GM18858 (cell line): ENCODE measurements at regions not wholly inside any gene's neighbourhood (a gene's known extent, or its start where the extent isn't known, plus 50 kb on each side); places are given as distances from the start of the nearest gene placed in this dataset.
"Not testable (repeated sequence)": the region's sequence is repeated elsewhere in the genome, so short reads cannot be mapped to it uniquely, and the experiment has no call there.

Experiments
- ATAC-seq: cut with Tn5 transposase; IDR thresholded peaks from one replicate; pipeline ENCODE4 v1.9.1; 2021; ENCODE audit not compliant: unreplicated experiment

DNA sequence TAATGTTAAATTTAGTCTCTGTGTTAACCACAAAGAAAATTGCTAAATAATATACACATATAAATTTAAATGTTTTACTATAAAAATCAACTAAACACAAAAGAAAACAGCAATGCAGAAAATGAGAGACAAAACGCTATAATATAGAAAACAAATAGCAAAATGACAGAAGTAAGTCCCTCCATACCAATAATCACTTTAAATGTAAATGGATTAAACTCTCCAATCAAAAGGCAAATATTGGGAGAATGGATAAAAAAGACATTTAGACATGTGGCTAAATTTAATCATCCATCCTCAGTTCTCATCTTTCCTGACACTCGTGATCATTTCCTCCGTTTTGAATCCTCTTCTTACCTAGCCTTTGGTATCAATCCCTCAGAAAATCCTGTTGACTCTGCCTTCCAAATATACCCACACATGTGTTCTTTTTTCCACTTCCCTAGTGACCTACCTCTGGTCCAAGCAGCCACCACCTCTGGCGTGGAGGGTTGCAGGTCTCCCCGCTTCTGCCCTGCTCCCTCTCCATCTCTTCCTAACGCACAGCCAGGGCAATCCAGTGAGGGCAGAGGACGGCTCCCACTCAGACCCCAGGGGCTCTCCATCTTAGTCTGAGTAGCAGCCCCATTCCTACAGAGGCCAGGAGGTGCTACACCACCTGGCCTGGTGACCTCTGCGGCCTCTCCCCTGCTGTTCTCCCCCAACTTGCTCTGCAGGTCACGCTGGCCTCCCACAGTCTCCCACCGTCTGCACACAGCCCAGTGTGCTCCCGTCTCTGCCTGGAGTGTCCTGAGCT, 149.2 kb downstream of the RNASET2 start:
- no peak for ATAC-seq

GRCh38 chr6:166806217-166806838, 150.0 kb downstream of the RNASET2 start:
- ATAC-seq: no peak

DNA sequence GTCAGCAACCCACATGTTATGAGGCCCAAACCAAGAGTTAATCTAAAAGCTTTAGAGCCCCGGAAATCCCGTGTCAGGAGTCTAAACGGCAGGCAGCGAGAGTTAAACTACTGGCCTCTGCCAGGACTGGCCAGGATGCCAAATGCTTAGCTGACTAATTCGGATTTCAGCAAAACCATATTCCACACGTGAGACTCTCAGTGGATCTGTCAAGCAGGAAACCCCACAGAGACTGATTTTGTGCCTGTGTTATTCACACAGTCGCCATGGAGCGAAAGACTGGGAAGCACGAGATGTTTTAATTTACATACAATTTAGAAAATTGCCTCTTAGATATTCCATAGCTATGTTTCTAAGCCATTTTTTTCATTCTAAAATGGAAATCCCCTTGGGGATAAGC, 152.9 kb downstream of the RNASET2 start:
- ATAC-seq: no peak

DNA sequence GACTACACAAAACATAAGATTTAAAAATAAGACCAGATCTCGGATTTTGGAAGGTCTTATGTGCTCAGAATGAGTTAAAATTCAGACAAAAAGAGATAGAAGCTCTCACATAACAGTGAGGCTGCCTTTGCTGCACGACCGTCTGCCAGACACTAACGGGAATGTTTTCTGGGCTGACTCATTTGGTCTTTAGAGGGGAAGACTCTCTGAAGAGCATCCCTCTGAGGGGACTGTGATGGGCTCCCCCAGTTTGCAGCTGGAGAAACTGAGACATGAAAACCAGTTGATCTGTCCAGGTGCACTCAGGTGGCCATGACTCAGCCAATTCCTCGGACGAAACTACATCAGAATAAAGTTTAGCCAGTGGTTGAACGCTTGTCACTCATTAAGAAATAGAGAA, 153.9 kb downstream of the RNASET2 start:
- ATAC-seq: no peak

GRCh38 chr6:166800137-166800536, 156.2 kb downstream of the RNASET2 start:
- ATAC-seq: no peak

DNA sequence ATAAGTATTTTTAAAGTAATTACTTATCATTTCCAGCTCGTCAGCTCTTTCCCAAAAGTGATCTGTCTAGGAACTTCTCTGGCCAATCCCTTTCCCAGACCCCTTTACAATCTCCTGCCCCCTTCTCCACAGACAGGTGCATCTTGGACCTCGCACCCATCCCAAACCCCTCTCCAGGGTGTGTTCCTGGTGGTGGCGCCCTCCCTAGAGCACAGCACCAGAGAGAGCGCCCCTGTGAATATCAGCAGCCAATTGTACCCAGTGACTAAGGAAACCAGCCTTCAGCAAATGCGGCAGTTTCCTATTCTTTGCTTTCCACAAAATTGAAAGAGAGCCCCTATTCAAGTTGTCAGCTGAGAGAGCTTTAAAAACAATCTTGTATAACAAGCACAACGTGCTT, 157.7 kb downstream of the RNASET2 start:
- no peak for ATAC-seq

DNA sequence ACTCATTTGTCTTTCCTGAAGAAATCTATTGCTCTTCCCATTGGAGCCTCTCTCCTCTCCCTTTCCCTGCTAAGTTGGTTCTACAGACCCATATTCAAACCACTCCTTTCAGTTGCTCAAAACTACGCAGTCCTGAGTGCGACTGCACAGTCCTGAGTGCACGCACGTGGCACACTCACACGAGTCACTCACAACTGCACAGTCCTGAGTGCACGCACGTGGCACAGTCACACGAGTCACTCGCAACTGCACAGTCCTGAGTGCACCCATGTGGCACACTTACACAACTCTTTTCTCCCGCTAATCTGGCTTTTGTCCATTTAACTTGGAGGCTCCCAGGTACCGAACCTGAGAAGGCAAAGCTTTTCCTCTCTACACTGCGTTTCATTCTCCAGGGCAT, 159.7 kb downstream of the RNASET2 start:
- no peak for ATAC-seq

- ATAC-seq: no peak
These were observed 160.5 kb downstream of the RNASET2 start for GRCh38 chr6:166795879-166796278.

GRCh38 chr6:166790808-166791207, 163.8 kb upstream of the RPS6KA2 start:
- not testable (repeated sequence) for ATAC-seq

- not testable (repeated sequence) for ATAC-seq
These were observed 161.9 kb upstream of the RPS6KA2 start for GRCh38 chr6:166788846-166789529.

DNA sequence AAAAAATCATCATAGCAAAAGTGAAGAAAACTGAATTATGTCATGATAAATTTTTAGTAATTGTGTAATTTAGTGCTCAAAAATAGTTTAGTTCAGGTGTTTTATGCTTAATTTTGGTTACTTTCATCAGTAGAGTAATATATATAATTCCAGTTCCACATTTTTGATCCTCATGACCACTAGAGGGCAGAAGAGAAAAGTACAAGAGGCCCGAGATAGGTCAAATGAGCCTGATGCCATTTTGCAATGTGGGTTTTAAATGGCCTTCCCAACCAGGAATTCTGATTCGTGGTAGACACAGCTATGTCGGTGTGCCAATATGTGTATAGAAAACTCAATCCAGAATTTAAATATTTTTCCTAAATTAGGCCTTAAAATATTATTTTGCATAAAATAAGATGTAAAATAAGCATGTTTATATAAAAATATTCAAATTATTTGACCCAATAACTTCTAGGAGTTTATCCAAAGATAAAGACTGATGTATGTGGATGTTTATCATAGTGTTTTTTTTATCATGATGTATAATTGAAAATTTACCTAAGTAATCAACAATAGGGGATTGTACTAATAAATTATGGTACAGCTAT, 159.7 kb upstream of the RPS6KA2 start:
- no peak for ATAC-seq

DNA sequence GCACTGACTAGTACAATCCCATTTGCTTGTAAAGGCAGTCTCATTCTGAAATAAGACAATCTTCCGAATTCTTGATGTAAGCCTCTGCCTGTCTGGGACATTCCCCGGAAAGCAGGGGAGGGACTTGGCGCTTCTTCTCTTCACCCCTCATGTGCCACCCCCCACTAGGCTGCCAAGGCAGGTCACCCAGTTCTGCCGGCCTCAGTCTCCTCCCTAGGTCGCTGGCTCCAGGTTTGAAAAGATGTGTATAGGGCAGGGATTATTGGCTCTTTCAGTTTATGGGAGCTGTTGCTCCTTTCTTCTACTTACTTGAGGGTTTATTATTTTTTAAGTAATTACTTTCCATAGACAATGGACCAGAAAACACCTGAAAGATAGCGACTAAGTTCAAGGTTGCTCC, 158.1 kb upstream of the RPS6KA2 start:
- no peak for ATAC-seq

DNA sequence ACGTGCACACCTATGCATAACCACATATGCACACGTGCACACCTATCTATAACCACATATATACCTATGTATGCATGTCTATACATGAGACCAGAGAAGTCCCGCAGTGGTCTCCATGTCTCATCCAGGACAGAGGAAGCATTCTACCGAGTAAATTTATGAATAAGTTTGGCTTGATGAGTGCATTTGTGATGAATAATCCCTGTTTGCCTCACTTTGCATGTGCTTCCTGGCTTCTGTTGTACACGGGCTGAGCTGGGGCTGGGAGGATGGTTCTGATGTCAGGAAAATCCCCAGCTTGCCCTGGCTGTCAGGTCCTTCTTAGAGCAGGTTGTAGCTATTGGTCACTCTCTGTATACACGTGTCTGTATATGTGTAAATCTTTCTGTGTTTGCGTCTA, 157.6 kb upstream of the RPS6KA2 start:
- no peak for ATAC-seq

- no peak for ATAC-seq
These were observed 155.5 kb upstream of the RPS6KA2 start for GRCh38 chr6:166782520-166782919.

- no peak for ATAC-seq
These were observed 154.3 kb upstream of the RPS6KA2 start for GRCh38 chr6:166781331-166781730.

- no peak for ATAC-seq
These were observed 153.1 kb upstream of the RPS6KA2 start for GRCh38 chr6:166779963-166780683.

GRCh38 chr6:166779381-166779780, 152.3 kb upstream of the RPS6KA2 start:
- no peak for ATAC-seq

DNA sequence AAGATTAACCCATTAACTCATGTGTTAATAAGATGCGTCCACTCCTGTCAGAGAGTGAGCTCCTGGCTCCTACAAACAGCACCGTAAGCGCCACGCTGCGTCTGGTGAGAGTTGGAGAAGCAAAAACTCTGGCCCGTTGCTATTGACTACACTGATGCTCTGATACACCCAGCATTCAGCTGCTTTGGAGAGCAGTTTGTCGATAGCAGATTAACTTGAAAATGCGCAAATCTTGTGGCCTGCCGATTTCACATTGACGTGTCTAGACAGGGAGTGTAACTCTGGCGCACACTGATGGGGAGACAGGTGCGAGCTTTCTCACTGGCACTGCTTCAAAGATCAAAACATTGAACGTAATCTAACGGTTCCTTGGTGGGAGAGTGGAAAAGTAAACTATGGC, 151.7 kb upstream of the RPS6KA2 start:
- no peak for ATAC-seq

GRCh38 chr6:166778046-166778445, 151.0 kb upstream of the RPS6KA2 start:
- ATAC-seq: no peak

GRCh38 chr6:166777096-166777630, 150.1 kb upstream of the RPS6KA2 start:
- no peak for ATAC-seq

DNA sequence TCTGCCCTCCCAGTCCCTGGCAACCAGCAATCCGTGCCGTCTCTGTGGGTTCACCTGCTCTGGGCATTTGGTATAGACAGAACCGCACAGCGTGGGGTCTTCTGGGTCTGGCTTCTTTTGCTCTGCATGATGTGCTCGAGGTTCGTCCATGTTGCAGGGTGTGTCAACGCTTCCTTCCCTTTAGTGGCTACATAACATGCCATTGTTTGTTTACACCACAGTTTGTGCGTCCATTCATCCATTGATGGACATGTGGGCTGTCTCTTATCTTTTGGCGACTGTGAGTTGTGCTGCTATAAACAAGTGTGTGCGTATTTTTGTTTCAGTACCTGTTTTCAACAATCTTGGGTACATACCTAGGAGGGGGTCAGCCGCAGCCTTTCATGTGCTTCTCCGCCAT, 149.5 kb upstream of the RPS6KA2 start:
- no peak for ATAC-seq
